ENCODE measurements at regions not wholly inside any gene's neighbourhood (a gene's known extent, or its start where the extent isn't known, plus 50 kb on each side); places are given as distances from the start of the nearest gene placed in this dataset.

DNA sequence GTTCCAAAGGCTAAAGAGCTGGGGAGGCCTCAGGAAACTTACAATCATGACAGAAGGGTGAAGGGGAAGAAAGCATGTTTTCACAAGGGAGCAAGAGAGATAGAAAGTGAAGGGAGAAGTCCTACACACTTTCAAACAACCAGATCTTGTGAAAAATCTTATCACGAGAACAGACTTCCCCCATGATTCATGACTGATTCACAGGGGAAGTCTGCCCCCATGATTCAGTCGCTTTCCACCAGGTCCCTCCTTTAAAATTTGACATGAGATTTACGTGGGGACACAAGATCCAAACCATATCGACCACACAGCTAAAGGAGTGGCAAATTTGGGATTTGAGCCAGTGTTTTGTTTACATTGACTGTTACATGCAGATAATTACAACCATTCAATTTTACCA lies 971.1 kb upstream of the HS3ST1 start:
- no peaks in the 10 kb centered on the region for H3K9me3 ChIP-seq (ENCODE audit: severe bottlenecking)
- TF ChIP-seq, protein P1, sequence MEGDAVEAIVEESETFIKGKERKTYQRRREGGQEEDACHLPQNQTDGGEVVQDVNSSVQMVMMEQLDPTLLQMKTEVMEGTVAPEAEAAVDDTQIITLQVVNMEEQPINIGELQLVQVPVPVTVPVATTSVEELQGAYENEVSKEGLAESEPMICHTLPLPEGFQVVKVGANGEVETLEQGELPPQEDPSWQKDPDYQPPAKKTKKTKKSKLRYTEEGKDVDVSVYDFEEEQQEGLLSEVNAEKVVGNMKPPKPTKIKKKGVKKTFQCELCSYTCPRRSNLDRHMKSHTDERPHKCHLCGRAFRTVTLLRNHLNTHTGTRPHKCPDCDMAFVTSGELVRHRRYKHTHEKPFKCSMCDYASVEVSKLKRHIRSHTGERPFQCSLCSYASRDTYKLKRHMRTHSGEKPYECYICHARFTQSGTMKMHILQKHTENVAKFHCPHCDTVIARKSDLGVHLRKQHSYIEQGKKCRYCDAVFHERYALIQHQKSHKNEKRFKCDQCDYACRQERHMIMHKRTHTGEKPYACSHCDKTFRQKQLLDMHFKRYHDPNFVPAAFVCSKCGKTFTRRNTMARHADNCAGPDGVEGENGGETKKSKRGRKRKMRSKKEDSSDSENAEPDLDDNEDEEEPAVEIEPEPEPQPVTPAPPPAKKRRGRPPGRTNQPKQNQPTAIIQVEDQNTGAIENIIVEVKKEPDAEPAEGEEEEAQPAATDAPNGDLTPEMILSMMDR (IDR thresholded peaks at IDR 0.05; ENCODE audit: poor library complexity, severe bottlenecking) = no peak
- H3K27ac ChIP-seq (ENCODE audit: poor library complexity, severe bottlenecking) = no peak overlapping the region
- H3K27me3 ChIP-seq (ENCODE audit: insufficient read depth, poor library complexity, severe bottlenecking) = no peaks in the 10 kb centered on the region
- H3K4me1 ChIP-seq (ENCODE audit: insufficient read depth, poor library complexity, severe bottlenecking) = peaks cover 5% of the 10 kb centered on the region
- ATAC-seq (ENCODE audit: low read depth) (peak; percentile 45; the same call in 1 of the 3 replicates), DNase-seq (ENCODE audit: low spot score) (no peak)
- no peak overlapping the region for H3K4me3 ChIP-seq (ENCODE audit: severe bottlenecking)
- no peaks in the 10 kb centered on the region for H3K36me3 ChIP-seq (ENCODE audit: low read depth)

DNA sequence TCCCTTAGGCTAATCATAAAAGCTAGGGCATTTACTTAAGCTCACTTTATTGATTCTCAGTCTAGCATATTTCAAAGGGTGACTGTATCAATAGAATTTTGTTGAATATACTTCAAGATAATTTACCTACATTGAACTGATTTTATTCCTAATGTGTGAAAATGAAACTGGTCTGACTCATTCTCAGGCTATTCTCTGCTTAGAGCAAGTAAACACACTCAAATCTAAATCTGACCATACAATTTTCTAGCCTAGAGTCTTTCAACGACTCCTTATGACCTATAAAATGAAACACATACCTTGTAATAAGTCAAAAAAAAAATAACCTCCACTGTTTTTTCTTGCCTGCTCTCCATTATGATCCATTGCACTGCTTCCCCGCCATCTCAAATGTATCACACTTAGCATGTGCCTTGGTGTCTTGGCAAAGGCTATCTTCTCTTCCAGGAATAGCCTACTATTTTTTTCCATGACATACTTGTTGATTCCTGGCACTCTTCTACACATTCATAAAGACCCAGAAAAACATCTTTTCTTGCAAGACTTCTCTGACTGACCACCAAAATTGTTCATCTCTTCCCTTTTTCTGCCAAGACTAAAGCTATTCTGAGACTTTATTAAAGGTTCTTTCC lies 965.1 kb upstream of the HS3ST1 start:
- H3K4me1 ChIP-seq (ENCODE audit: insufficient read depth, poor library complexity, severe bottlenecking) = no peaks in the 10 kb centered on the region
- H3K9me3 ChIP-seq (ENCODE audit: severe bottlenecking) = no peaks in the 10 kb centered on the region
- no peak overlapping the region for H3K4me3 ChIP-seq (ENCODE audit: severe bottlenecking)
- ATAC-seq (ENCODE audit: low read depth) = no peak
- no peak for DNase-seq (ENCODE audit: low spot score)
- TF ChIP-seq, protein P1 (IDR thresholded peaks at IDR 0.05; ENCODE audit: poor library complexity, severe bottlenecking) = no peak
- no peaks in the 10 kb centered on the region for H3K27me3 ChIP-seq (ENCODE audit: insufficient read depth, poor library complexity, severe bottlenecking)
- no peak overlapping the region for H3K27ac ChIP-seq (ENCODE audit: poor library complexity, severe bottlenecking)
- no peaks in the 10 kb centered on the region for H3K36me3 ChIP-seq (ENCODE audit: low read depth)

DNA sequence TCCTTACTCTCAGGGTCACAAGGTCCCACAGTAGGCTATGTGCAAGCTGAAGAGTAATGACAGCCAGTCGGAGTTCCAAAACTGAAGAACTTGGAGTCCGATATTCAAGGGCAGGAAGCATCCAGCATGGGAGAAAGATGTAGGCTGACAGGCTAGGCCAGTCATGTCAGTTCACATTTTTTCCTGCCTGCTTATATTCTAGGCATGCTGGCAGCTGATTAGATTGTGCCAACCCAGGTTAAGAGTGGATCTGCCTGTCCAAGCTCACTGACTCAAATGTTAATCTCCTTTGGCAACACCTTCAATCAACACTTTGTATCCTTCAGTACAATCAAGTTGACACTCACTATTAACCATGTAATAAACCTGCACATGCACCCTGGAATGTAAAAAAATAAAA lies 960.9 kb upstream of the HS3ST1 start:
- H3K27ac ChIP-seq (ENCODE audit: poor library complexity, severe bottlenecking) = no peak overlapping the region
- H3K27me3 ChIP-seq (ENCODE audit: insufficient read depth, poor library complexity, severe bottlenecking) = no peaks in the 10 kb centered on the region
- no peaks in the 10 kb centered on the region for H3K4me1 ChIP-seq (ENCODE audit: insufficient read depth, poor library complexity, severe bottlenecking)
- DNase-seq (ENCODE audit: low spot score) (no peak), ATAC-seq (ENCODE audit: low read depth) (no peak)
- no peaks in the 10 kb centered on the region for H3K36me3 ChIP-seq (ENCODE audit: low read depth)
- TF ChIP-seq, protein P1 (IDR thresholded peaks at IDR 0.05; ENCODE audit: poor library complexity, severe bottlenecking) = no peak
- no peaks in the 10 kb centered on the region for H3K9me3 ChIP-seq (ENCODE audit: severe bottlenecking)
- no peak overlapping the region for H3K4me3 ChIP-seq (ENCODE audit: severe bottlenecking)

DNA sequence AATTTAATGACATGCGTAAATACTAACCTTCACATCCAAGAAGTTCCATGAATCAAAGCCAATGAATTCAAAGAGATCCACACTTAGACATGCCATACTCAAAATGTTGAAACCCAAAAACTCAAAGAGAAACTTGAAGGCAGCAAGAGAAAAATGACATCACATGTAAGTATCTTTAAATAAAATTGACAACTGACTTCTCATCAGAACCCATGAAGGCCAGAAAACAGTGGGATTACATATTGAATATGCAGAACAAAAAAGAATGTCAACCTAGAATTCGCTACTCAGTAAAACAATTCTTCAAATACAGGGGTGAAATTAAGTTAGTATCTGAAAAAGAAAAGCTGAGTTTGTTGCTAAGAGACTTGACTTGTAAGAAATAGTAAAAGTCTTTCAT lies 953.9 kb upstream of the HS3ST1 start:
- H3K4me1 ChIP-seq (ENCODE audit: insufficient read depth, poor library complexity, severe bottlenecking) = no peaks in the 10 kb centered on the region
- TF ChIP-seq, protein P1 (IDR thresholded peaks at IDR 0.05; ENCODE audit: poor library complexity, severe bottlenecking) = no peak
- H3K36me3 ChIP-seq (ENCODE audit: low read depth) = no peaks in the 10 kb centered on the region
- no peak for DNase-seq (ENCODE audit: low spot score)
- H3K4me3 ChIP-seq (ENCODE audit: severe bottlenecking) = no peak overlapping the region
- H3K27ac ChIP-seq (ENCODE audit: poor library complexity, severe bottlenecking) = no peak overlapping the region
- no peaks in the 10 kb centered on the region for H3K27me3 ChIP-seq (ENCODE audit: insufficient read depth, poor library complexity, severe bottlenecking)
- H3K9me3 ChIP-seq (ENCODE audit: severe bottlenecking) = no peaks in the 10 kb centered on the region
- no peak for ATAC-seq (ENCODE audit: low read depth)

DNA sequence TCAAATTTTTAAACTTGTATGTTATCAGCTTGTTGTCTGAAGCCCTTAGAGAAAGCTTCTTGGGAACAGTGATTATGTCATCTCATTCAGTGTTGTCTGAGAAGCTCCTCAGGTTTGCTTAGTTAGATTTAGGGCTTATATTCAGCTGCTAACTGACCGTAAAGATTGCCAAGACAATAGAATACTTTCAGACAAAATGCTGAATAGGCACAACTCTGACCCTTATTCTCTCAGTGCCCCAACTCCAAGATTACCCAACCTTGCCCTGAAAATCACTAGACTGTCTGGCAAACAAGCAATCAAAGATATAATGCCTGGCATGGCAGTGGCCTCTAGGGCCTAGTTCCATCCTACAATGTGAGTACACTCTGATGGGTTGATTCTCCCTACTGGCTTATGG lies 950.5 kb upstream of the HS3ST1 start:
- no peak for DNase-seq (ENCODE audit: low spot score)
- Histone ChIP-seq H3K4me3 (ENCODE audit: severe bottlenecking) (no peak overlapping the region), H3K9me3 (ENCODE audit: severe bottlenecking) (no peaks in the 10 kb centered on the region), H3K4me1 (ENCODE audit: insufficient read depth, poor library complexity, severe bottlenecking) (no peaks in the 10 kb centered on the region), H3K27me3 (ENCODE audit: insufficient read depth, poor library complexity, severe bottlenecking) (no peaks in the 10 kb centered on the region), H3K27ac (ENCODE audit: poor library complexity, severe bottlenecking) (no peak overlapping the region), H3K36me3 (ENCODE audit: low read depth) (no peaks in the 10 kb centered on the region)
- no peak for ATAC-seq (ENCODE audit: low read depth)
- TF ChIP-seq, protein P1 (IDR thresholded peaks at IDR 0.05; ENCODE audit: poor library complexity, severe bottlenecking) = no peak

Measured in RWPE2 (cell line).